ENCODE measurements at regions not wholly inside any gene's neighbourhood (a gene's known extent, or its start where the extent isn't known, plus 50 kb on each side); places are given as distances from the start of the nearest gene placed in this dataset.

DNA sequence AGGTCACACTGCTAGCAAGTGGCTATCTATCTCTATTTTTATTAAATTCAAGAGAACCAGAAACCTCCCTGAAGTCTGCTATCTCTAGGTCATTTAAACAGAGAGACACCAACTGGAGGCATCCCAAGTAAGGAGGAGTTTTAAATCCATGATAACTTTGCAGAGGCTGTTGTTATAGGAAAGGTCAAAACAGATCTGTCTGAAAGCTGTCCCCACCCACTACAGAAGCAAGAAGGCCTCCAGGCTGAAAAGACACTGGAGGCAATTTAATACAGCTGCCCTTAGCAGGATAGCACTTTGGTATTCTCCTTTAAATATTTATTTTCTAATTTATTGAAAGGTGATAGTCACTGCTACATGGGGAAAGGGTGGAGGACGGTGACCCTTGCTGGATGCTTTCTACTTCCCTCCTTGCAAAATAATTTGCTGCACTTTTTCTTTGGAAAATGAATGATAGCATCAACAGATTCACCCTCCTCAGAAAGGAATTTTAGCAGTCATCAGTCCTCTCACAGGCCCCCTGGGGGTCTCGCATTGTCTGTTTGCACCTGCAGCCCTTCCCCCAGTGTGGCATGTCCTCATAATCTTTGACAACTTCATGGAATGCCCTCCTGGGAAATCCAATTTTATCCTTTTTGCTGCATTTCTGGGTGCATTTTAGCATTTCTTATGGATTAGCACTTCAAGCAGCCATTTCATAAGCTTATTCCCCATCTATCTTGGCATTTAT is 429.5 kb upstream of the TNP1 start:
- H3K36me3 ChIP-seq (ENCODE audit: insufficient read depth, low read length, poor library complexity, severe bottlenecking): no peaks in the 10 kb centered on the region
- no peaks in the 10 kb centered on the region for H3K27me3 ChIP-seq (replicated peaks; ENCODE audit: insufficient read depth, low read depth, low read length, poor library complexity)
- peaks cover 11% of the 10 kb centered on the region for H3K4me1 ChIP-seq (ENCODE audit: insufficient read depth, low read length, poor library complexity, severe bottlenecking)
- ChIA-PET CTCF (no interaction called here), POLR2A (ENCODE audit: low non-redundant PET) (no interaction called here)
- H3K9me3 ChIP-seq (ENCODE audit: low read depth, low read length, poor library complexity, severe bottlenecking): no peaks in the 10 kb centered on the region
- no peak overlapping the region for H3K4me3 ChIP-seq (ENCODE audit: low read depth, low read length, poor library complexity, severe bottlenecking)
- intact Hi-C loops (cut with micrococcal nuclease; ENCODE audit: unreplicated experiment): no loop called here
- no TSS peak for BruUV-seq (replicated peaks)
- no peak for DNase-seq (ENCODE audit: low spot score)
- TF ChIP-seq CTCF (conservative IDR thresholded peaks at IDR 0.05; ENCODE audit: low read depth, low read length) (no peak), EZH2 (IDR thresholded peaks at IDR 0.05; ENCODE audit: borderline replicate concordance, low read depth, low read length, poor library complexity, severe bottlenecking) (no peak)
- no peak overlapping the region for H3K27ac ChIP-seq (ENCODE audit: low read depth, low read length, poor library complexity, severe bottlenecking)

- BruUV-seq (replicated peaks): no TSS peak
- intact Hi-C loops (cut with micrococcal nuclease; ENCODE audit: unreplicated experiment): no loop called here
- Histone ChIP-seq H3K27ac (ENCODE audit: low read depth, low read length, poor library complexity, severe bottlenecking) (no peak overlapping the region), H3K36me3 (ENCODE audit: insufficient read depth, low read length, poor library complexity, severe bottlenecking) (no peaks in the 10 kb centered on the region), H3K9me3 (ENCODE audit: low read depth, low read length, poor library complexity, severe bottlenecking) (no peaks in the 10 kb centered on the region), H3K4me1 (ENCODE audit: insufficient read depth, low read length, poor library complexity, severe bottlenecking) (peaks cover 11% of the 10 kb centered on the region), H3K4me3 (ENCODE audit: low read depth, low read length, poor library complexity, severe bottlenecking) (no peak overlapping the region), H3K27me3 (replicated peaks; ENCODE audit: insufficient read depth, low read depth, low read length, poor library complexity) (no peaks in the 10 kb centered on the region)
- no peak for DNase-seq (ENCODE audit: low spot score)
- TF ChIP-seq EZH2 (IDR thresholded peaks at IDR 0.05; ENCODE audit: borderline replicate concordance, low read depth, low read length, poor library complexity, severe bottlenecking): no peak
- no peak for TF ChIP-seq CTCF (conservative IDR thresholded peaks at IDR 0.05; ENCODE audit: low read depth, low read length)
- ChIA-PET CTCF (no interaction called here), POLR2A (ENCODE audit: low non-redundant PET) (no interaction called here)
These were observed 428.7 kb upstream of the TNP1 start for GRCh38 chr2:217288472-217289063.

GRCh38 chr2:217286833-217287232 is 427.0 kb upstream of the TNP1 start:
- CTCF ChIA-PET: no interaction called here
- intact Hi-C loops (cut with micrococcal nuclease; ENCODE audit: unreplicated experiment): no loop called here
- TF ChIP-seq CTCF (conservative IDR thresholded peaks at IDR 0.05; ENCODE audit: low read depth, low read length): no peak
- no peak overlapping the region for H3K4me3 ChIP-seq (ENCODE audit: low read depth, low read length, poor library complexity, severe bottlenecking)
- no peaks in the 10 kb centered on the region for H3K27me3 ChIP-seq (replicated peaks; ENCODE audit: insufficient read depth, low read depth, low read length, poor library complexity)
- POLR2A ChIA-PET (ENCODE audit: low non-redundant PET): no interaction called here
- DNase-seq (ENCODE audit: low spot score): no peak
- no peaks in the 10 kb centered on the region for H3K9me3 ChIP-seq (ENCODE audit: low read depth, low read length, poor library complexity, severe bottlenecking)
- no TSS peak for BruUV-seq (replicated peaks)
- no peak overlapping the region for H3K27ac ChIP-seq (ENCODE audit: low read depth, low read length, poor library complexity, severe bottlenecking)
- no peaks in the 10 kb centered on the region for H3K36me3 ChIP-seq (ENCODE audit: insufficient read depth, low read length, poor library complexity, severe bottlenecking)
- H3K4me1 ChIP-seq (ENCODE audit: insufficient read depth, low read length, poor library complexity, severe bottlenecking): peaks cover 11% of the 10 kb centered on the region
